ENCODE measurements at regions not wholly inside any gene's neighbourhood (a gene's known extent, or its start where the extent isn't known, plus 50 kb on each side); places are given as distances from the start of the nearest gene placed in this dataset.

GRCh38 chr1:94335447-94335846 lies 82.7 kb upstream of the ABCD3 start:
- no peak for DNase-seq (ENCODE audit: insufficient read length, low spot score)
- no peak for FAIRE-seq
- no peak for TF ChIP-seq CTCF (IDR thresholded peaks at IDR 0.05; ENCODE audit: insufficient read depth, missing control alignments)

GRCh38 chr1:94334764-94335163 lies 83.4 kb upstream of the ABCD3 start:
- no peak for DNase-seq (ENCODE audit: insufficient read length, low spot score)
- TF ChIP-seq CTCF (IDR thresholded peaks at IDR 0.05; ENCODE audit: insufficient read depth, missing control alignments): no peak
- FAIRE-seq: no peak

- DNase-seq (ENCODE audit: insufficient read length, low spot score) (no peak), FAIRE-seq (no peak)
- TF ChIP-seq CTCF (IDR thresholded peaks at IDR 0.05; ENCODE audit: insufficient read depth, missing control alignments): no peak
These were observed 85.2 kb upstream of the ABCD3 start for GRCh38 chr1:94332952-94333351.

- no peak for DNase-seq (ENCODE audit: insufficient read length, low spot score)
- no peak for TF ChIP-seq CTCF (IDR thresholded peaks at IDR 0.05; ENCODE audit: insufficient read depth, missing control alignments)
- FAIRE-seq: no peak
These were observed 85.7 kb upstream of the ABCD3 start for GRCh38 chr1:94332516-94332915.

GRCh38 chr1:94329986-94330385 lies 88.2 kb upstream of the ABCD3 start:
- no peak for FAIRE-seq
- TF ChIP-seq CTCF (IDR thresholded peaks at IDR 0.05; ENCODE audit: insufficient read depth, missing control alignments): no peak
- no peak for DNase-seq (ENCODE audit: insufficient read length, low spot score)

- FAIRE-seq (no peak), DNase-seq (ENCODE audit: insufficient read length, low spot score) (no peak)
- TF ChIP-seq CTCF (IDR thresholded peaks at IDR 0.05; ENCODE audit: insufficient read depth, missing control alignments): no peak
These were observed 88.9 kb upstream of the ABCD3 start for GRCh38 chr1:94329276-94329675.

GRCh38 chr1:94327001-94327690 lies 89.8 kb upstream of the ARHGAP29 start:
- FAIRE-seq: no peak
- no peak for DNase-seq (ENCODE audit: insufficient read length, low spot score)

More at GRCh38 chr1:94327001-94327690, 89.8 kb upstream of the ARHGAP29 start:
- TF ChIP-seq CTCF (IDR thresholded peaks at IDR 0.05; ENCODE audit: insufficient read depth, missing control alignments): no peak
